Dermis microvascular lymphatic vessel endothelial cell (primary cell): ENCODE measurements at regions not wholly inside any gene's neighbourhood (a gene's known extent, or its start where the extent isn't known, plus 50 kb on each side); places are given as distances from the start of the nearest gene placed in this dataset.
A peak's percentile ranks its signal among the peaks of the same experiment; 100 is the strongest.

ENCODE experiments used
- DNase-seq, 2 donors: peaks; one replicate each; pipeline versions ENCODE4 v3.0.0 to v3.0.0-alpha.2; 2010; ENCODE audit warnings: low read depth in 2 of 2

DNA sequence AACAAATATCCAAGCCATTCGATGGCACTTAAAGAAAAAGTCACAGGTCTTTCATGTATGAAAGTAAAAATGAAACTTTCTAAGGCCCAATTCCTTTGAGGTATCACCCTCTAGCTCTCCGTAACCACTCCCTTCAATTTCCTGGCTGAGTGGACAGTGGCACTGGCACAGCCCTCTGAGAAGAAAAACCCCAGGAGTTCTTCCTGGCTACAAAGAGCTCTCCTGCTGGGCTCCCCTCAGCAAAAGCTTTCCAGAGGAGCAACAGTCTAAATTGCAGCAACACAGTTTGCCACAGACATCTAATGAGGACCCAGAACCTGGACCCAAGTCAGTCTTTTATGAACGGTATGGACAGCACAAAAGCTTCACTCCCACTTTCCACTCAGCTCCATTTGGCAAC lies 71.8 kb downstream of the FUNDC1 start:
- no peak for DNase-seq

DNA sequence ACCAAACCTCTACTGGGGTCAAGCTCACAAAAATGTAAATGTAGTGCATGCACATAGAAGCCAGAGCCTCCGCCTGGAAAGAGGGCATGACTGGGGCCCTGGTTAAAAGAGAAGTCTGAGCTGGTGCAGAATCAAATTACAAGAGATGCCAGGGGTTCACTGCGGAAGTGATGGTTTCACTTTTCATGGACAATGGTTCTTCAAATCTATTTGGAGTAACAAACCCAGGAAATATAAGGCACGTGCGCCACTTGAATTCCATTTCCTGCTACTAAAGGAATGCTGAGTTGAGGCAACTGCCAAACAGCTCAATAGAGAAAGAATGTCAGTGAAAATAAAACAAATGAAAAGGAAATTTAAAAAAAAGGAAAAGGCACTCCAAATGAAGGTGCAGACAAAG lies 79.8 kb downstream of the FUNDC1 start:
- peak; percentile 30 to 45 for DNase-seq

DNA sequence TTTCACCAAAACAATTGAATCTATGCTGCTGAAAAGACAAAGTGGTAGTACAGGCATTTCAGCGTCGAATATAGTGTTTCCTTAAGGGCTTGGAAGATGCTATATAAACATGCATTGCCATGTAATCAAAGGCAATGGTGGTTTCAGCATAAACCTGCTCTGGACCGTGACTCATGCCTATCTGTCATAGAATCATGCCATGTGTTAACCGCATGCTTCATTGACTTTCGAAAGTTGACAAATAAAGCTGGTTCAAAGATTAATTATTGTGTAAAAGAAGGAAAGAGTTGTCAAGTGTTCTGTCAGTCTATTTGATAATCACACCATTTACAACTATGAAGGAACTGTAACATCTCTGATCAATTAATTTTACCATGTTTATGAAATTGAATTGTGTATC lies 83.2 kb downstream of the FUNDC1 start:
- DNase-seq: no peak

DNA sequence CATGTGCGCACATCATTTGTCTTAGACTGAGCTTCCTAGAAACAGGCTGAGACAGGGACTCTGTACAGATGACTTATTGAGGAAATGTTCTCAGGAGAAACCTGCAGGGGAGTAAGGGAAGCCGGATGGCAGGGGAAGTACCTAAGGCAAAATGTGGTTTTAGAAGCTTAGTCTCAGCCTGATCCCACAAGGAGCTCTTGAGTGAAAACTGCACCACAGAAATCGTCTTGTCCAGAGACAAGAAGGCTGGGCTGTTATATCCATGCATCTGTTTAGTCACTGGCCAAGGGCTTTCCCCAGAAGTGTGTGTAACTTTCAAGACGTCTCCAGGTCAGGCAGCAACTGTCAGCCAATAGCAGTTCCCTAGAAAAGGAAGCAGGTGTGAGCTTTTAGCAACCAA lies 86.0 kb downstream of the FUNDC1 start:
- DNase-seq: no peak

DNA sequence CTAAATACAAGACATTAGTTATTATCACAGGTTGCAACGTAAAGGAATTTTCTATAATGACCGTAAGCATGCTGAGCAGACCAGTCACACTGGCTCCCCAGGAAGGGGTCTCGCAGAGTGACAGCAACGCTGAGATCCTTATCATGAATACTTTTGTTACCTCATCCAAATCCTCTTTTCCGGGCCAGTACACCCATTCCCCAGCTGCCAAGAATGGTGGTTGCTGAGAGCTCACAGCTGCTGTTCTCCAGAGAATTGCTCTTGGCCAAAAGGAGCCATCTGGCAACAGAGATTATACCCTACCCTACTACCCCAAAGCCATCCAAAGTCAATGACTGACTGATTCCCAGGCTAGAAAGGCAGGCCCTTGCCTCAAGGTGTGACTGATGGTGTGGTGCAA lies 91.6 kb downstream of the FUNDC1 start:
- DNase-seq: no peak

DNA sequence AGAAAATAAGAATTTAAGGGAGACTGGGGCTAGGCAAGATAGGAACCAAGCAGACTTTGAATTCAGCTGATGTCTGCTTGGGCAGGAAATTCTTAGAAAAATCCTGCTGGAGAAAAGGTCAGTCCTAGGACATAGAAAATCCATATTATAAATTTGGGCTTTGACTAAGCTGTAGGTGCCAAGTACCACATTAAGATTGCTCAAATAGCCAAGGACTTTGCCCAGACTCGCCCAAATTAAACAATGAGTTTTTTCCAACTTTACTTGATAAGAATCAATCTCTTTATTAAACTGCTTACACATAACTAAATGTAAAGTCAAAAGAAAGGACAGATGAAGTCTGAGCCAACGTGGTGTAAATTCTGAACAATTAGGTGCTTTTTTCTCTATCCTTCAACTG lies 95.4 kb downstream of the FUNDC1 start:
- DNase-seq: no peak

DNA sequence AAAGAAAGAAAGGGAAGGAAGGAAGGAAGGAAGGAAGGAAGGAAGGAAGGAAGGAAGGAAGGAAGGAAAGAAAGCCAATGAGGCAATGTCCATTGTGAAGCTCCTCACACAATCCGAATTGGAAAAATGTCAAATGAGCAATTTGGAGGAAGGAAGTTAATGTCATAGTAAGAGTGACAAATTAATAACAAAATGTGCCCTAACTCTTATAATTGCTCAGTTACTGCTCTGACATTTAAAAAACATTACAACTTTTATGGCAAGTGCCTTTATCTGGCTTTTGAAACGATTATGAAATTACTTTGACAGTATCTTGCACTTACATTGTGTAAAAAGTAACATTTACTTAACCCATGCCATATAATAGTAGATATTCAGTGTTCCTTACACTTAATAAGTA lies 96.5 kb upstream of the EFHC2 start:
- no peak for DNase-seq

DNA sequence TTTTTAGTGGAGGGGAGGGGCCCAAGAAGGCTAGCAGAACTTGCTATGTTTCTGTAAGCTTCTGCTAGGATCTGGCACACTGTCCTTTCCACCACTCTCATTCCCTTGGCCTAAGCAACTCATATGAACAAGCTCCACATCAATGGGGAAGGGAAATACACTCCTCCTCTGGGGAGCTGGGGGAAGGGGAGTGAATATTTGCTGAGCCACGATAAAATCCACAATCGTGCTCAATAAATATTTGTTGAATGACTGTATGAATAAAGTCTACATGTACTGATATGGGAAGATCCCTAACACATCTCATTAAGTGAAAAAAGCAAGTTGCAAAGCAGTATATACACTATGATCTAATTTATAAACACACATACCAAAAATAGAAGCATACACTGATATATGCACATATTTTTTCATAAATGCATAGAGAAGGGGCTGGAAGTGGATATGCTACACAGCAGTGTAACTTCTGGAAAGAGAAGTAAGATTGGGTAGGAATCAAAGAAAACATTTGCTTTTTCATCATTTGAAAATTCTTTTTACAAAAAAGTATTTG lies 95.8 kb upstream of the EFHC2 start:
- no peak for DNase-seq

DNA sequence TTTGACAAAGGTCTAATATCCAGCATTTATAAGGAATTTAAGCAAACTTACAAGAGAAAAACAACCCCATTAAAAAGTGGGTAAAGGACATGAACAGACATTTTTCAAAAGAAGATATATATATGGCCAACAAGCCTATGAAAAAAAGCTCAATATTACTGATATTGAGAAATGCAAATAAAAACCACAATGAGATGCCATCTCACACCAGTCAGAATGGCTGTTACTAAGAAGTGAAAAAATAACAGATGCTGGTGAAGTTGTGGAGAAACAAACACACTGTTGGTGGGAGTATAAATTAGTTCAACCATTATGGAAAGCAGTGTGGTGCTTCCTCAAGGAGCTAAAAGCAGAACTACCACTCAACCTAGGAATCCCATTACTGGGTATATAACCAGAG lies 91.6 kb upstream of the EFHC2 start:
- DNase-seq: no peak

DNA sequence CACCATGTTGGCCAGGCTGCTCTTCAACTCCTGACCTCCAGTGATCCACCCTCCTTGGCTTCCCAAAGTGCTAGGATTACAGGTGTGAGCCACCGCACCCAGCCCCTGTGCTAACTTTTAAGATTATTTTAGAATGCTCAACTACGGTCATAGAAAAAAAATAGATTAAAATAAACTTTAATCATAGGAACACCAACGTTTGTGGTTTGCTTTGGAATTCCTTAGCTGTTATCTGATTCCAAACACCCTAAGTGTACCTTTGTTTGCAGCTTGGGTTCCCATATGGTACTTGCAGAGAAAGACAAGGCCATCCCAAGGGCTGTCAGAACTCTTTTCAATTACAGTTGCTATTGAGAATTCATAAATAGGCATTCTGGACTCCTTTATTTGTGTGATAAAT lies 90.1 kb upstream of the EFHC2 start:
- no peak for DNase-seq

DNA sequence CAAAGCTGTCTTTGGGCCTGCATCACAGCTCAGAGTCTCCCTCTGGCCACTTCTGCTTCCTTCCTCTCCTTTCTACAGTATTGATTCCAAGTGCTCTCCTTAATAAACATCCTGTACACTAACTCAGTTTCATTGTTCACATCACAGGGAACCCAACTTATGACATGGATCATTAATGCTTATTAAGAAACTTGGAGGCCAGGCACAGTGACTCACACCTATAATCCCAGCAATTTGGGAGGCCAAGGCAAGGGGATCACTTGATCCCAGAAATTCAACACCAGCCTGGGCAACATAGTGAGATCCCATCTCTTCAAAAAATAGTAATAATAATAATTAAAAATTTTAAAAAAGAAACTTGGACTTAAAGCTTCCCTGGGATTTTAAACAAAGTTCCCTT lies 89.2 kb upstream of the EFHC2 start:
- DNase-seq: peak in 1 of 2 donors; percentile 53

DNA sequence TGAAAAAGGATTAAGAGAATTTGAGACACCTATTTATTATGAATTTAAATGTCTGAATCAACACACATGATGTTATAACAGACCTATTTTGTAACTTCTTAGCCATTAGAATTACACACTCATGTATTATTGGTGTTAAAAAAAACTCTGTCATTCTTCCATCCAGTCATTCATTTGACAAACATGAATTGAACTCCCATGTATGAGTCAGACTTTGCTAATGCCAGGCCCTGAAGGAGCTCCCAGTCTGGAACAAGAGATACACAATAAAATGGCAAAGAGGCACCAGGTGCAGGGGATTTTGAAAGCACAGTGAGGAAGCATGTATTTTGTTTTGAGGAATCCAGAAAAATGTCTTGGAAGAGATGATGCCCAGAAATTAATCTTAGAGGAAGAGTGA lies 87.7 kb upstream of the EFHC2 start:
- no peak for DNase-seq

DNA sequence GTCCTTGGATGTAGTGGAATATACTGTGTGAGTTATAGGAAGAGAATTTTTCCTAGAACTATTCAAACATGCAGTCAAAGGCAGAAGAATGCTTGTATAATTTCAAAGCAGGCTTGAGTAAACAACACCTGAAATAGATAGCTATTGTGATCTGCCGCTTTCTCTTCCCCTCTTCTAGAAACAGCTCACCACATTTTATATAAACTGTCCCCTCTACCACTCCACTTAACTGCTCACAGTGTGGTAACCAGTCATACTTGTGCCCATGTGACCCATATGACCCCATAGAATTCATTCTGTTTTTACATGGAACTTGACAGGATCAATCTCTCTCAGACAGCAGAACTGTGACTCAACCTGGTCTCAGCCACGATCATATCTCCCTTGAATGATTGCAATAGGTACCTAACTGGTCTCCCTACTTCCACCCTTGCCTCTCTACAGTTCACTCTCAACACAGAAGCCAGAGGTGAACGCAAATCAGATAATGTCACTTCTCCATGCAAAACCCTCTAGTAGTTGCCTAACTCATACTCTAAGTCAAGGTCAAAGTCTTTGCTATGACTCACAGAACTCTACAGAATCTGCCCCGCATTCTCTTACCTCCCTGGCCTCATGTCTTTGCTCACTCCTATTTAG lies 85.6 kb upstream of the EFHC2 start:
- DNase-seq: no peak

DNA sequence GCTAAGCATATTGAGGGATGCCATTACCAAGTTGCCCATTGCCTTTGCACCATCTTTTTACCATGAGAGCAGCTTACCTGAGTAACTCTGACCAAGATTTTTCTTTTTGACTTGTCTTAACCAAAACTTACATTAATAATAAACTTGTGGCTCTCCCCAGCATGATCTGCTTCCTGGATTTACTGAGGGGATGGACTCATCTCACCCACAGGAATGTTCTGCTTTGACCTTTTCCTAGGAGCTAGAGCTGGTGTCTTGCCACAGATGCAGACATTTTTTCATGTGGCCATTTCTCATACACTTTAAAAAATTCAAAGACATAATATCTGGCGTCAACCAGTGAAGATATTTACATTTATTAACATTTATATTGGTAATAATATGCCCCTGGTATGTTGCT lies 79.2 kb upstream of the EFHC2 start:
- no peak for DNase-seq

DNA sequence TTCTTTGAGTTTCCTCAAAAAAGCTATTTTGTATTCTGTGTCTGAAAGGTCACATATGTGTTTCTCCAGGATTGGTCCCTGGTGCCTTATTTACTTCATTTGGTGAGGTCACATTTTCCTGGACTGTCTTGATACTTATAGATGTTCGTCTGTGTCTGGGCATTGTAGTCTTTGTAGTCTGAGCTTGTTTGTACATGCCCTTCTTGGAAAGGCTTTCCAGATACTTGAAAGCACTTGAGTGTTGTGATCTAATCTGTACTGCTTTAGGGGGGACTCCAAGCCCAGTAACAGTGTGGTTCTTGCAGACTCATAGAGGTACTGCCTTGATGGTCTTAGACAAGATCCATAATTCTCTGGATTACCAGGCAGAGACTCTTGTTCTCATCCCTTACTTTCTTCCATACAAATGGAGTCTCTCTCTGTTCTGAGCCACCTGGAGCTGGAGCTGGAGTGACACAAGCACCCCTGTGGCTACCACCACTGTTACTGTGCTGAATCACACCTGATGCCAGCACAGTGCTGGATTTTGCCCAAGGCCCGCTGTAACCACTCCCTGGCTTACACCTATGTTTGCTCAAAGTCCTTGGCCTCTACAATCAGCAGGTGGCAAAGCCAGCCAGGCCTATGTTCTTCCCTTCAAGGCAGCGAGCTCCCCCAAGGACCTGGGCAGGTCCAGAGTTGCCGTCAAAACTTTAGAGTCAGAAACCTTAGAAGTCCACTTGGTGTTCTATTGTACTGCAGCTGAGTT lies 72.3 kb upstream of the EFHC2 start:
- no peak for DNase-seq

DNA sequence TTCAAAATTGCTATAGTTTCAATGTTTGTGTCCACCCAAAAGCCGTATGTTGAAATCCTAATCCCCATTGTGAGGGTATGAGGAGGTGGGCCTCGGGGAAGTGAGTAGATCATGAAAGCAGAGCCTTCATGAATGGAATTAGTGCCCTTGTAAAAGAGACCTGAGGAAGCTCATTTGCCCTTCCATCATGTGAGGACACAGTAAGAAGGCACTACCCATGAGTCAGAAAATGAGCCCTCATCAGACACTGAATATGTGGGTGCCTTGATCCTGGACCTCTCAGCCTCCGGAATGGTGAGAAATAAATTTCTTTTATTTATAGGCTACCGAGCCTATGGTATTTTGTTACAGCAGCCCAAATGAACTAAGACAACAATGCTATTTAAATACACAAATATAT lies 57.7 kb upstream of the EFHC2 start:
- DNase-seq: no peak

DNA sequence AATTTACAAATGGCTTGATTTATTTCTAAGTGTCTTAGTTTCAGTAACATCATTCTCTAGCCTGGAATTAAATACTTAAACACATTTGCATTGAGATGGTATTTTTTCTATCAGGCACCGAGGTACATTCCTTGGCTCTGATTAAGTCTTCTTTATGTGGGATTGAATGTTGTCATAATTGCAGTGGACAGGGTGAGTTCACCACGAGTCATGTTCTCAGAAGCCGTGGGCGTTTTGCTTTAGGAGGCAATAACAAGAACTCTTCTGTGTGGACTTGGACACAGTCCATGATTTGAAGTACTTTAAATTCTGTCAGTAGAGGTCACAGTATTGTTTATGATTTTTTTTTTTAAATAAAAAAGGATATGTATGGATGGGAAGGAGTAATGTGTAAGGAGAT lies 57.1 kb upstream of the EFHC2 start:
- DNase-seq: peak in 1 of 2 donors; percentile 14

DNA sequence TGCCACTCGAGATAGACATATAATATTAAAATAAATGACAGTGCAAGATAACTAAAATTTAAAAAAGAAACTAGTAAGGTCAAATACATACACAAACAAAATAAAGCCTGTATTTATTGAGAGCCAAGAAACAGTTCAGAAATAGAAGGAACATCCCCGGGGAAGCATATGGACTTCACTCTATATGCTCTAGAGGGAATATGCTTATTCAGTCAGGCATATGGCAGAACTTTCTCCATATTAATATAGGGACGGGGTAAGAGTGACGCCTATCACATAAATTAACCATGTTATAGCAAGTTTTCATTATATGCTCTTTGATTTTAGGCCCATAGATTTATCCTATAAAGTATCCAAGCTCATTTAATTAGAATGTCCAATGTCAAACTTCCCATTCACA lies 56.7 kb upstream of the EFHC2 start:
- no peak for DNase-seq
